ENCODE measurements at regions not wholly inside any gene's neighbourhood (a gene's known extent, or its start where the extent isn't known, plus 50 kb on each side); places are given as distances from the start of the nearest gene placed in this dataset.
A peak's percentile ranks its signal among the peaks of the same experiment; 100 is the strongest.

GRCh38 chr3:20450611-20451010, 264.6 kb upstream of the SGO1 start:
- TF ChIP-seq CTCF (conservative IDR thresholded peaks at IDR 0.05; ENCODE audit: low read depth, low read length) (no peak), POLR2A (IDR thresholded peaks at IDR 0.05; ENCODE audit: low read depth, low read length) (no peak), CEBPB (IDR thresholded peaks at IDR 0.05; ENCODE audit: low read depth, low read length) (no peak), RAD21 (IDR thresholded peaks at IDR 0.05; ENCODE audit: low read length) (no peak), BHLHE40 (IDR thresholded peaks at IDR 0.05; ENCODE audit: low read depth, low read length) (no peak), USF2 (IDR thresholded peaks at IDR 0.05; ENCODE audit: low read depth, low read length) (no peak), ELK1 (IDR thresholded peaks at IDR 0.05; ENCODE audit: borderline replicate concordance, low read depth, low read length) (no peak), MAFK (IDR thresholded peaks at IDR 0.05; ENCODE audit: low read depth, low read length) (peak; percentile 95), RFX5 (IDR thresholded peaks at IDR 0.05; ENCODE audit: low read depth, low read length) (no peak), MAZ (IDR thresholded peaks at IDR 0.05; ENCODE audit: borderline replicate concordance, low read depth, low read length) (no peak), CHD1 (IDR thresholded peaks at IDR 0.05; ENCODE audit: low read depth, low read length) (no peak), RCOR1 (IDR thresholded peaks at IDR 0.05; ENCODE audit: insufficient replicate concordance, low read length) (no peak), NFE2L2 (IDR thresholded peaks at IDR 0.05; ENCODE audit: low read depth, low read length) (peak; percentile 81), SMC3 (IDR thresholded peaks at IDR 0.05; ENCODE audit: low read depth, low read length) (no peak)
